ENCODE measurements at regions not wholly inside any gene's neighbourhood (a gene's known extent, or its start where the extent isn't known, plus 50 kb on each side); places are given as distances from the start of the nearest gene placed in this dataset.

DNA sequence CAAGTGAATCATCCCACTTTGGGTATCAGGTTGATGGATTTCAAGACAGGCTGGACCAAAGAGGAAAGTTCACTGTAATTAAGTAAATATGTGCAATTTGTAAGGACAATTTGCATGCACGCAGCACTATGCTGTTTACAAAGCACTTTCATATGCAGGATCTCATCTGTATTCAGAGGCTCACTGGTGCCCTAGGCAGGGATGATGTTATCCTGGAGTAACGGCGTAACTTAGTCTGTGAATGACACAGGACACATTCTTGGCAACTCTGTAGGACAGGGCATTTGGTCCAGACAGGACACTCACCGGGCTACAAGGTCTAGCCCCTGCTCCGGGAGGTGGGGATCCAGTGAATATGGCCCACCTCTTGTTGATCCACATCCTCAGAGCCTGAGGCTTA is 365.4 kb upstream of the DUSP10 start:
- TF ChIP-seq FOXJ3 (CRISPR knock-in tag; IDR thresholded peaks at IDR 0.05) (no peak), CTCF (IDR thresholded peaks at IDR 0.05) (no peak), FOXM1 (IDR thresholded peaks at IDR 0.05; ENCODE audit: low read depth) (no peak), PBX3 (IDR thresholded peaks at IDR 0.05) (no peak), POLR2AphosphoS5 (IDR thresholded peaks at IDR 0.05; ENCODE audit: low read depth, low read length) (no peak), YY1 (IDR thresholded peaks at IDR 0.05; ENCODE audit: low read depth) (no peak), MXI1 (IDR thresholded peaks at IDR 0.05; ENCODE audit: low read depth, low read length) (no peak)
- TF ChIP-seq, protein P1, sequence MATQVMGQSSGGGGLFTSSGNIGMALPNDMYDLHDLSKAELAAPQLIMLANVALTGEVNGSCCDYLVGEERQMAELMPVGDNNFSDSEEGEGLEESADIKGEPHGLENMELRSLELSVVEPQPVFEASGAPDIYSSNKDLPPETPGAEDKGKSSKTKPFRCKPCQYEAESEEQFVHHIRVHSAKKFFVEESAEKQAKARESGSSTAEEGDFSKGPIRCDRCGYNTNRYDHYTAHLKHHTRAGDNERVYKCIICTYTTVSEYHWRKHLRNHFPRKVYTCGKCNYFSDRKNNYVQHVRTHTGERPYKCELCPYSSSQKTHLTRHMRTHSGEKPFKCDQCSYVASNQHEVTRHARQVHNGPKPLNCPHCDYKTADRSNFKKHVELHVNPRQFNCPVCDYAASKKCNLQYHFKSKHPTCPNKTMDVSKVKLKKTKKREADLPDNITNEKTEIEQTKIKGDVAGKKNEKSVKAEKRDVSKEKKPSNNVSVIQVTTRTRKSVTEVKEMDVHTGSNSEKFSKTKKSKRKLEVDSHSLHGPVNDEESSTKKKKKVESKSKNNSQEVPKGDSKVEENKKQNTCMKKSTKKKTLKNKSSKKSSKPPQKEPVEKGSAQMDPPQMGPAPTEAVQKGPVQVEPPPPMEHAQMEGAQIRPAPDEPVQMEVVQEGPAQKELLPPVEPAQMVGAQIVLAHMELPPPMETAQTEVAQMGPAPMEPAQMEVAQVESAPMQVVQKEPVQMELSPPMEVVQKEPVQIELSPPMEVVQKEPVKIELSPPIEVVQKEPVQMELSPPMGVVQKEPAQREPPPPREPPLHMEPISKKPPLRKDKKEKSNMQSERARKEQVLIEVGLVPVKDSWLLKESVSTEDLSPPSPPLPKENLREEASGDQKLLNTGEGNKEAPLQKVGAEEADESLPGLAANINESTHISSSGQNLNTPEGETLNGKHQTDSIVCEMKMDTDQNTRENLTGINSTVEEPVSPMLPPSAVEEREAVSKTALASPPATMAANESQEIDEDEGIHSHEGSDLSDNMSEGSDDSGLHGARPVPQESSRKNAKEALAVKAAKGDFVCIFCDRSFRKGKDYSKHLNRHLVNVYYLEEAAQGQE (IDR thresholded peaks at IDR 0.05; ENCODE audit: low read depth, low read length) = no peak
